ENCODE measurements at regions not wholly inside any gene's neighbourhood (a gene's known extent, or its start where the extent isn't known, plus 50 kb on each side); places are given as distances from the start of the nearest gene placed in this dataset.

DNA sequence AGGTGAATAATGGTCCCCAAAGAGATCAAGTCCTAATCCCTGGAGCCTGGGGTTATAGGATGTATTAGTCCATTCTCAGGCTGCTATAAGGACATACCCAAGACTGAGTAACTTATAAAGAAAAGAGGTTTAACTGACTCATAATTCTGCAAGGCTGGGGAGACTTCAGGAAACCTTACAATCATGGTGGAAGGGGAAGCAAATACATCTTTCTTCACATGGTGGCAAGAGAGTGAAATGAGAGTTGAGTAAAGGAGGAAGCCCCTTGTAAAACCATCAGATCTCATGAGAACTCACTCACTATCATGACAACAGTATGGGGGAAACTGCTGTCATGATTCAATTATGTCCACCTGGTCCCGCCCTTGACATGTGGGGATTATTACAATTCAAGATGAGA is 142.9 kb upstream of the ANKRD28 start:
- TF ChIP-seq CTCF (IDR thresholded peaks at IDR 0.05) (no peak), POLR2A (IDR thresholded peaks at IDR 0.05) (no peak)

All from lower leg skin (tissue), 3 donors.